Activated T-cell treated with anti-CD3 and anti-CD28 coated beads, Interleukin-2, amount 50 U/mL, for 1 hour (primary cell): ENCODE measurements at regions not wholly inside any gene's neighbourhood (a gene's known extent, or its start where the extent isn't known, plus 50 kb on each side); places are given as distances from the start of the nearest gene placed in this dataset.

Experiments used
- DNase-seq: peaks from one replicate; pipeline ENCODE4 v3.0.0-alpha.2; 2020

DNA sequence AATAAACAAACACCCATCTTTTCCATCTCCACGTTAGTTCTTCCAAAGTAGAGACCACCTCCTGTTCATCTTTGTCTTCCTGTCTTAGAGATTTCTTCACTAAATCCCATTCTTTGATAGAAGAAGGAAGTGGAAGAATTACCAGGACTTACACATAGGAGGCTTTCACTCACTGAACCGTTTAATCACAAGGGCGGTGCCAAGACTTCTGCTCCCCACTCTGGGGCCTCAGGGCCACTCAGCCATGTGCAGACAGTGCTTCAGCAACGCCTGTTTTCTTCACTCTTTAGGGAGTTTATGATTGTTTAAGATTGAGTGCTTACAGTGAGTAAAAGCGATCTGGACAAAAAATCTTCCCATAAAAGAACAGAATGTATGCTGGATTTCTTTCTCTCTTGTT lies 63.9 kb upstream of the SORCS3 start:
- no peak for DNase-seq

DNA sequence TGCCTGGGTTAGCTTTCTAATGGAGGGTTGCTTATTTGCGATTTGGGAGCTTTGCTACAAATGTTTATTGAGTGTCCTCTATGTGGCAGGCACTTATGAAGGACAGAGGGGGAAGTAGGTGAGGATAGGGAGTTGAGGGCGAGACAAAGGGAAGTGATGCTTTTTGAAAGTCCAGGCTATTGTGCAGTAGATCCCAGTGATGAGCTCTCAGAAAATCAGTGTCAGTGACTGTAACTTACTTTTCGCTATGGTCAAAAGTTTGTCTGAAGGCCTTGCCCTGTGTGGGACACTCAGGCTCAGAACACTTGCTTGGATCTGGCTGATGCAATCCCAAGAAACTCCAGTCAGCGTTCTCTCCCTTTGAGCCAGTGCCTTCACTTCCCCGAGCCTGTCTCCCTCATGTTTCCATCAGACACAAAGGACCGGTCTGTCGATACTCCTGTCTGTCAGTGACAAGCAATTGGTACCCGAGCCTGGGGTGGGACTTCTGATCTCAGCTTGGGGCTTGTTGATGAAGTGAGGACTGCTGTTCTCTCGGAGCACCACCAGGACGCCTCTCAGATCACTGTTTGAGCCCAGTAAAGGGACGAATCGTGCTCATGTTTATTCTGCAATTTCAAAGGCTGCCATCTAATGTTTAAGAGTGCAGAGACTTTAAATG lies 63.1 kb upstream of the SORCS3 start:
- no peak for DNase-seq

DNA sequence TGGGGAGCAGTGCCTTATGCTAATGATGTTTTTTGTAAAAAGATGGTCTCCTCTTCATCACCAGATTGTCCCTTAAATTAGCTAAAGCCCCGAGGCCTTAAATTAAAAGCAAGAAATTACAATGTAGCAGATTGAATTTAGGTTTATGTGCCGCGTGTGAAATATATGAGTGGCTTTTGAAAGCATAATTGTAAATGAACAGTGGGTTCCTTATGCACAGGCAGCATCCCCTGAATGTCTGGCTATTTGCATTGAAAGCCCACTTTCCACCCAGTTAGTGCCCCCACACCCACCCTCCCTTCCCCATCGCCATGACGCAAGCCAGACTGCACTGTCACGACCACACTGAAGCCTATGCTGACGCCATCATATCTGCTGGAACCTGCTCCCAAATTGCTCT lies 62.4 kb upstream of the SORCS3 start:
- DNase-seq = no peak

DNA sequence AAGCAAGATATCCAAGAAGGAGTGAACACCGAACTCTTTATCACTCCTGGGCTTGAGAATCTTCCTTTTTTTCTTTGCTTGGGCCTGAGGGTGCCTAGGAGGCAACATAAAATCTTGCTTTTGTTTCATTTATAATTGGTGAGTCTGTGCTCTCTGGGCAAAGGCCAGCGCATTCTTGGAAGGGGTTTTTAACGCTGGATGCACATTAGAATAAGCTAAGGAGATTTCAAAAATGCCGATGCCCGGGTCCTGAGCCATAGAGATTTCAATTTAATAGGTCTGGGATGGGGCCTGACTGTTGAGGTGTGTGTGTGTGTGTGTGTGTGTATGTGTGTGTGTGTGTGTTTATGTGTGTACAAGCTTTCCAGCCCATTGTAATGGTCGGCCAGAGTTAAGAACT lies 62.0 kb upstream of the SORCS3 start:
- no peak for DNase-seq

DNA sequence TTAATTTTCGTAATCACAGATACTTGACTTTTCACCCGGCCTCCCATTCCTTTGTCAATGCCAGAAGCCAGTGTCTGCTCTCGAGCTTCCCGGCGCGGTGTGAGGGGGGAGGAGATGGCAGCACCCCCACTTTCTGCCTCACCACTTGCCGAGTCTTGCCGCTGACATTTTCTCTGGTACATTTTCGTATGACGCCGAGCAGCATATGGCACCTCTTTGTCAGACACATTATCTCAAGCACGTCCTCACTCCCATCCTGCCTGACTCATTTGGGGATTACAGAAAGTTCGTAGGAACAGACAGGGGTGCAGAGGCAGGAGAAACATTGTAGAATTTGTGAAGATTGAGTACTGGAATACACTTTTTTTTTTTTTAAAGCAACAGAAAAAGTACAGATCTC lies 60.8 kb upstream of the SORCS3 start:
- no peak for DNase-seq

DNA sequence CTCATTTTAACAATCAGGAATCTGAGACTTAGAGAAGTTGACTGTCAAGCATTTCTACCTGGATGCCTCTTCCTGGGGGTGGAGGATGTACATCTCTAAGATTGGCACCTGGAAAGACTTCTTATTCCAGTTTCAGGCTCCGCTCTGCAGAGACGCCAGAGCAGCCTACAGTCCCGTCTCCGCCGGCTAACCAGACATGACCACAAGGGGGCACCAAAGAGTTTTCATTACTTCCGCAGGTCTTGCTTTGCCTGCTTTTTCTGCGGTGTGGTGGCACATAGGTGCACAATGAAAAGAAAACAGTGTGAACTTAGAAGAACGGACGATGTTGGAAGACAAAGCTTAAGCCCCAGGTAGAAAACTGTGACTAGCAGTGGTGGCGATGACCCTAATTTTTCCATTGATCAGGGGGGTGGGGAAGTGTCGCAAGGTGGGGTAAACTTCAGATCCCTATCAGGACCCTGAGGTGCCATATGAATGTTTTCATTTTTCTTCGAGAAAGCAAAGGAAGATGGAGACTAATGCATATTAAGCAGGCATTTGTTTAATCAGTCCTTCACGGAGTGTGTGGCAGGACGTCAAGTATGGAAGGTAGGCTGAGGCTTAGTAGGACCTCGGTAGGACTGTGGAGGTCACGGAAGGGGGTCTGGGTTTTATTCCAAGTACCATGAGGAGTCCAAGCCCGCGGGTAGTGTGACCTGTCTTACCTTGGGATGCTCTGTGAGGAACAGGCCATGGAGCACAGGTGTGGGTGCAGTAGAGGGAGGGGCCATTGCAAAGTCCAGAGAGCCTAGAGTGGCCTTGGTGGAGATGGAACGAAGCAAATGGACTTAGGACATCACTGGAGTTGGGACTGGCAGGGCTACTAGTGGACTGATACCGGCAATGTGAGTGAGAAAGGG lies 60.1 kb upstream of the SORCS3 start:
- peak; percentile 60 for DNase-seq

DNA sequence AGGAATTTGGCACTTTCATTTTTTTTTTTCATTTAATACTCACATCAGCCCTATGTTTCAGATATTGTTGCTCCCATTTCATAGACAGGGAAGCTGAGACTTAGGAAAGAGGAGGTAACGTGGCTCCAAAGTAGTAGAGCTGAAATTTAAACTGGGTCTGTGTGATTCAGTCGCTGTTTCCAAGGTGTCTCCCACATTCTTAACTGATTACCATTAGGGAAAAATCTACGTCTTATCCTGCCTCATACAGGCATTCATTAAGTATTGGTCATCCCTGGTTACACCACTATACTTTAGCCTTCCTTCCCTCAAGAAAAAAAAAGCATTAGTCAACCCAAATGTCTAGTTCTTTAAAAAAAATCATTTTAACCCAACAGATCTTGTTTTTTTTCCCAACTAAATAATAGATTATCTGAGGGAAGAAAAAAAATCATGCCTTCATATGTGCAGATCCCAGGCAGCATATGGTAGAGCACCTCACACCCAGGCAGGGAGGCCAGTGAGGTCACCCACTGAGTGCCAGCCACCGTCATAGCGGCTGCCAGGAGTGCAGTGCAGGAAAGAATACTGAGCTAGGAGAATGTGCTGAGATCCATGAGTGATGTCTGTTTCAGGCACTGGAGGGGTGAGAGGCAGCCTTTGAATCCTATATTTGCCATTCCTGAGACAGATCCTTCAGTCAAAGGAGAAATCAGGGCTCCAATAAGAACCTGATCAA lies 59.0 kb upstream of the SORCS3 start:
- no peak for DNase-seq

DNA sequence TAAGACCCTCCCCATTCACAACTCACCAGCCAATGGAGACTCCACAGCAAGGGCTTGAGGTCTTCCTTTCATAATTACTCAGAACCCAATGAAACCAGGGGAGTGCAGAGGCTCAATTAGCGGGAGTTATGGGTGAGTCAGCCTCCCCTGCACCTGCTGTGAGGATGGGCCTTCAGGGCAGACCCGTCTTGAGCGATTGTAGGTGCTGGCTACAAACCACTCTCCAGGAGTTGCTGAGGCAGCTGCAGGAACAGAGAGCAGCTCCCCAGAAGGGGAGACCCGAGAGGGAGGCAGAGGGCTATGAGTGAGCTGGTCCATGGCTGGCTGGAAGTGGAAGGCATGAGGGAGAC lies 58.5 kb upstream of the SORCS3 start:
- DNase-seq = no peak

DNA sequence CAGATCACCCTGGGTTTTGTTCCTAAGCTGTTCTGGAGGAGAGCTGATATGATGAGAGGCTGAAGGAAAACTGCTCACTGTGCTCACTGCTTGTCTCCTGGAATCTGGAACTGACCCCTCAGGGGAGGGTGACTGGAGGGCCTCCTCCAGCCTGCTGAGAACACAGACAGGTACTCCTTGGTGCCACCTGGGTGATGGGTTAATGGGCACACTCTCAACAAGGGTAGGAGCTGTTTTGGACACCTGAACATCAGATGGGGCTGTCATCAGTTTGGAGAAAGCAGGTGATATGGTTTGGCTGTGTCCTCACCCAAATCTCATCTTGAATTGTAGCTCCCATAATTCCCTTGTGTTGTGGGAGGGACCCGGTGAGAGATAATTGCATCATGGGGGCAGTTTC lies 58.1 kb upstream of the SORCS3 start:
- DNase-seq = no peak

DNA sequence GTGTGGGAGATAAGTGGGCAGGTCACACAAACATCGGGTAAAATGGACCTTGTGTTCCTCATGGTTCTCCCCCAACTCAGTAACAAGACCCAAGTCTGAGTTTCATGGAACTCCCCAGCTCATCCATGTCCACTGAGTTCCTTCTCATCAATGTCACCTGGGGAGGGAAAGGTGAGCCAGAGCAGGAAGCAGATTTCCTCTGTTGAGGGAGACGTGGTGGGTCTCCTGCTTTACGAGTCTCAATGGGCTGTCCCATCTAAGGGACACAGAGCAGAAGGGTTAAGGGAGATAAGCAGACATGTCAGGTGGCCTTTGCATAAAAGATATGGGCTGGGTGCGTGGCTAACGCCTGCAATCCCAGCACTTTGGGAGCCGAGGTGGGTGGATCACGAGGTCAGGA lies 56.5 kb upstream of the SORCS3 start:
- DNase-seq = no peak

DNA sequence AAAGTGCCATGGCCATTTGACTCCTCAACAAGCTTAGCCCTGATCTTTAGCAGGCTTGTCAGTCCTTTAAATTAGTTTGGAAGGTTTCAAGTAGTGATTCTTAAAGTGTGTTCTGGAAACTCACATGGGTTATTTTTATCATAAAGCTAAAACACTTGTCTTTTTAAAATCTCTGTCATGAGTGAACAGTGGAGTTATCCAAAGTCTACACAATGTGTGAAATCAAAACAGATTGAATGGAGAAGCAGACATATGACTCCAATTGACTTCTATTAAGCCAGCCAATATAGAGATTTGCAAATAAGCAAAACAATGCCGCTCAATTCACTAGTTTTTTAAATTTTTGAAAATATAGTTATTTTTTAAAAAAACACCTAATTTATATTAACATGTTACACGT lies 53.3 kb upstream of the SORCS3 start:
- DNase-seq = no peak

DNA sequence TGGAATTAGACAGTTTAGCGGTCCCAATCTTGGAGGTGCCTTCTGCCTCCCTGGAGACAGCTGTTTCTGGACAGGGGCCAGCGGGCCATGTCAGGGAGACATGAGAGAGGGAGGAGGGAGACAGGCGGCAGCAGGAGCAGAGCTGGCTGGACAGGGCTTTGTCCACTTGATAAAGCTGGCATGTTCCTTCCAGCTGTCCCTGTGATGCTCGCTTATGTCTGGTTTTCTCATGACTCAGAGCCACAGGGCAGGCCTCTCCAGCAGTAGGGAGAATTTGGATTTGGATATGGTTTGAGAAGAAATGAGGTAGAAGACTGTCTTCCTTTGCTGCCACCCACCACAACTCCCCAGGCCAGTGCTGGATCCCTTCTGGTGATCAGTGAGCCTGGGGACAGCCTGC lies 51.7 kb upstream of the SORCS3 start:
- DNase-seq = no peak

DNA sequence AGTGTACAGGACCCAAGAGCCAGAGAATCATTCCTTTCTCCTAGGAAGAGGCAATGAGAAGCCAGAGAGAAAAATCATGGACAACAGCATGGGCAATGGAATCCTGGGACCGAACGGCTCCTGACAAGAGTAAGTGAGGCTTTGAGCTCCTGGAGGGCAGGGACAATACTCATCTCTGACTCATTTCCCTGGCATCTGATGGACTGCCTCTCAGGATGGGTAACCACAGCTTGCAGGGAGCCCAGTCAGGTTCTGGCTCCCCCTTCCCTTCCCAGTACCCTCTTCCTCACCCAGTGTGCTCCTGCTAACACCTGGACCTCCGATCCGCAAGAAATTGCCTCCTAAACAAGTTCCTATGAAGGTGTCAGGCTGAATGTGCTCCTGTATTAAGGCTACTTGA lies 51.2 kb upstream of the SORCS3 start:
- DNase-seq = no peak
